ENCODE measurements at regions not wholly inside any gene's neighbourhood (a gene's known extent, or its start where the extent isn't known, plus 50 kb on each side); places are given as distances from the start of the nearest gene placed in this dataset.

GRCh38 chr16:77589071-77589765 lies 133.1 kb upstream of the NUDT7 start:
- H2AK5ac ChIP-seq (ENCODE audit: low read depth, low read length) = no peak overlapping the region
- no peak overlapping the region for H2BK20ac ChIP-seq (ENCODE audit: low read length)
- H4K91ac ChIP-seq (replicated peaks; ENCODE audit: insufficient read length, low read length) = no peak overlapping the region
- no peak overlapping the region for H3K56ac ChIP-seq (replicated peaks; ENCODE audit: insufficient read length, low read depth, low read length)
- H2BK15ac ChIP-seq (ENCODE audit: low read length) = no peak overlapping the region
- no peak overlapping the region for H3K14ac ChIP-seq (ENCODE audit: insufficient read length)
- no peak overlapping the region for H3K18ac ChIP-seq (ENCODE audit: extremely low read depth, low read length)
- no peak overlapping the region for H3K23ac ChIP-seq (ENCODE audit: insufficient read length)
- no peak overlapping the region for H2BK120ac ChIP-seq (replicated peaks; ENCODE audit: low read depth, low read length)
- H3K4ac ChIP-seq (replicated peaks; ENCODE audit: insufficient read length, low read depth, low read length) = no peak overlapping the region
- no peak overlapping the region for H3K27ac ChIP-seq (ENCODE audit: low read depth, low read length)
- H2BK5ac ChIP-seq (ENCODE audit: low read depth, low read length) = no peak overlapping the region
- H3K79me2 ChIP-seq (ENCODE audit: control insufficient read depth in 1 of 2, insufficient read depth in 2 of 2, low read length in 2 of 2) = no peaks in the 10 kb centered on the region
- H3K9ac ChIP-seq (replicated peaks in 1 of 4; ENCODE audit: extremely low read depth in 1 of 4, low read depth in 3 of 4, low read length in 3 of 4) = no peak overlapping the region
- no peaks in the 10 kb centered on the region for H3K9me3 ChIP-seq (ENCODE audit: insufficient read depth in 2 of 2, low read depth in 1 of 2, low read length in 1 of 2)
- H3K4me2 ChIP-seq (ENCODE audit: insufficient read depth in 1 of 2, low read depth in 2 of 2, low read length in 2 of 2) = no peak overlapping the region
- no peak overlapping the region for H4K5ac ChIP-seq (ENCODE audit: insufficient read length, low read depth, low read length)
- H4K8ac ChIP-seq (ENCODE audit: extremely low read depth, insufficient read depth, low read length) = no peak overlapping the region
- 93% methylated on average over 10 of the region's 10 CpGs; no CpG with 5 or more reads in 1 of the 2 experiments for WGBS, 2 experiments (ENCODE audit: extremely low coverage in 1 of 2, insufficient coverage in 1 of 2, insufficient read length in 1 of 2, insufficient replicate concordance in 2 of 2, low coverage in 1 of 2, low lambda C conversion rate in 2 of 2, missing lambda C conversion rate in 1 of 2)
- no peak overlapping the region for H2BK12ac ChIP-seq (ENCODE audit: low read depth, low read length)
- H3K23me2 ChIP-seq (ENCODE audit: low read depth, low read length) = no peaks in the 10 kb centered on the region
- H3K4me1 ChIP-seq (replicated peaks in 1 of 4; ENCODE audit: control insufficient read depth in 3 of 4, insufficient read depth in 4 of 4, low read length in 3 of 4) = peaks cover 0 to 3% (median 0%) of the 10 kb centered on the region in 4 experiments; a peak in 1 of 7 replicates
- POLR2A ChIA-PET (ENCODE audit: partially characterized antibody) = no interaction called here
- no peak overlapping the region for H2AFZ ChIP-seq (ENCODE audit: low read length)
- no peaks in the 10 kb centered on the region for H3K79me1 ChIP-seq (ENCODE audit: low read depth, low read length)
- CTCF ChIA-PET (ENCODE audit: partially characterized antibody) = interaction anchor here (0.6 to 11.1 kb wide), 5 partner anchors 71 to 352 kb away, joined by 3 to 234 read pairs (median 4); no protein-coding TSS in a partner anchor
- no peak overlapping the region for H3K4me3 ChIP-seq (ENCODE audit: extremely low read depth in 1 of 4, insufficient read depth in 2 of 4, low read depth in 3 of 4, low read length in 4 of 4)
- no peak for FAIRE-seq
- no peaks in the 10 kb centered on the region for H4K20me1 ChIP-seq (replicated peaks in 1 of 2; ENCODE audit: control insufficient read depth in 1 of 2, insufficient read depth in 2 of 2, low read length in 2 of 2)
- no peaks in the 10 kb centered on the region for H3K27me3 ChIP-seq (replicated peaks in 1 of 4; ENCODE audit: control insufficient read depth in 3 of 4, extremely low read depth in 1 of 4, insufficient read depth in 3 of 4, low read length in 3 of 4)
- TF ChIP-seq ZNF274 (IDR thresholded peaks at IDR 0.05; ENCODE audit: borderline replicate concordance, extremely low read depth, low read length) (no peak), SP4 (IDR thresholded peaks at IDR 0.05; ENCODE audit: low read length) (no peak), TBP (IDR thresholded peaks at IDR 0.05; ENCODE audit: low read depth, low read length) (no peak), FOSL1 (IDR thresholded peaks at IDR 0.05; ENCODE audit: insufficient read depth, low read depth, low read length) (no peak)
- no peaks in the 10 kb centered on the region for H3K36me3 ChIP-seq (ENCODE audit: control insufficient read depth in 2 of 4, insufficient read depth in 4 of 4, low read length in 3 of 4)
- no peak for DNase-seq (ENCODE audit: low read depth in 1 of 2, low spot score in 2 of 2)

All from H1 (cell line).